HepG2 (cell line): ENCODE measurements at regions not wholly inside any gene's neighbourhood (a gene's known extent, or its start where the extent isn't known, plus 50 kb on each side); places are given as distances from the start of the nearest gene placed in this dataset.

Source experiments
- HMGA1 ChIP-seq: sonication (generic); formaldehyde crosslinking; conservative IDR thresholded peaks from 2 replicates; pipeline ENCODE4 v1.4.0; 2020; ENCODE audit warnings: missing genetic modification reagents
- MAFG ChIP-seq: sonication (generic); formaldehyde crosslinking; IDR thresholded peaks from 2 replicates; pipeline ENCODE4 v1.5.1; 2020; ENCODE audit warnings: mild to moderate bottlenecking, missing genetic modification reagents
- POLR2AphosphoS5 ChIP-seq: IDR thresholded peaks from 2 replicates; pipeline ENCODE4 v1.6.1; 2012; ENCODE audit warnings: low read depth, low read length
- RAD21 ChIP-seq: fragments of 450-650 bp; formaldehyde crosslinking; IDR thresholded peaks from 2 replicates; pipeline ENCODE4 v1.5.0; 2020; ENCODE audit warnings: mild to moderate bottlenecking
- SAFB2 ChIP-seq: sonication (generic); formaldehyde crosslinking; IDR thresholded peaks from 2 replicates; pipeline ENCODE4 v1.5.1; 2020; ENCODE audit warnings: missing genetic modification reagents, low read depth, mild to moderate bottlenecking, borderline replicate concordance
- SRSF9 ChIP-seq: fragments of 200-400 bp; formaldehyde crosslinking; IDR thresholded peaks from 2 replicates; pipeline ENCODE4 v1.6.1; 2018; ENCODE audit warnings: borderline replicate concordance, mild to moderate bottlenecking, low read depth, low read length; ENCODE audit not compliant: insufficient read depth, poor library complexity, severe bottlenecking
- STAT6 ChIP-seq: sonication (generic); formaldehyde crosslinking; IDR thresholded peaks from 2 replicates; pipeline ENCODE4 v1.4.0; 2020; ENCODE audit warnings: missing genetic modification reagents, mild to moderate bottlenecking, borderline replicate concordance
- TBX3 ChIP-seq: fragments of 450-650 bp; IDR thresholded peaks from 2 replicates; pipeline ENCODE4 v1.6.1; 2017; ENCODE audit warnings: antibody characterized with exemption, mild to moderate bottlenecking, inconsistent platforms, borderline replicate concordance
- ZBTB46 ChIP-seq: sonication (generic); formaldehyde crosslinking; IDR thresholded peaks from 2 replicates; pipeline ENCODE4 v1.4.0; 2020; ENCODE audit warnings: mild to moderate bottlenecking, missing genetic modification reagents, borderline replicate concordance
- ZGPAT ChIP-seq: IDR thresholded peaks from 2 replicates; pipeline ENCODE4 v1.6.1; 2016; ENCODE audit warnings: mild to moderate bottlenecking
- TF ChIP-seq, protein P1 (sequence below): IDR thresholded peaks from 2 replicates; pipeline ENCODE4 v1.6.1; 2016; ENCODE audit warnings: control low read depth

DNA sequence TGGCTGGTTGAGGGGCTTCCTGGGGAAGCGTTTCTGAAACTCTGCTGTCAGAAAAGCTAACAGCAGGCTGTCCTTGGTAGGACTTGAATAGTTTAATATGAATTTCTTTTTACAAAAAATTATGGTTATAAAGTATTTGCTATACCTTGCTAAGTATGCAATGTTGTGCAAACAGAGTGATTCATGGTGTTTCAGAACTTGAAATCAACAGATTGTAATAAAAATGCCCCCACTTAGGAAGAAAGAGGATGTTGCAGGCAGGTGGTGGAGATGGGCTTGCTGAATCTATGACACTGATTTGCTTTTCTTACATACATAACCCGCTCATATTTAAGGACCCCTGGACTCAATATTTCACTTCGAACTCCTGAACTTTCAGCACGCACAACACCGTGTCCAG, 211.6 kb downstream of the THBS2 start (continued):
- TF ChIP-seq STAT6 (CRISPR knock-in tag) = no peak
- TF ChIP-seq ZBTB46 (CRISPR knock-in tag) = no peak
- TF ChIP-seq RAD21 (CRISPR knock-in tag) = no peak
- TF ChIP-seq MAFG (CRISPR knock-in tag) = no peak
- TF ChIP-seq POLR2AphosphoS5 = no peak
- no peak for TF ChIP-seq SRSF9
- no peak for TF ChIP-seq HMGA1 (CRISPR knock-in tag)
- TF ChIP-seq, protein P1, sequence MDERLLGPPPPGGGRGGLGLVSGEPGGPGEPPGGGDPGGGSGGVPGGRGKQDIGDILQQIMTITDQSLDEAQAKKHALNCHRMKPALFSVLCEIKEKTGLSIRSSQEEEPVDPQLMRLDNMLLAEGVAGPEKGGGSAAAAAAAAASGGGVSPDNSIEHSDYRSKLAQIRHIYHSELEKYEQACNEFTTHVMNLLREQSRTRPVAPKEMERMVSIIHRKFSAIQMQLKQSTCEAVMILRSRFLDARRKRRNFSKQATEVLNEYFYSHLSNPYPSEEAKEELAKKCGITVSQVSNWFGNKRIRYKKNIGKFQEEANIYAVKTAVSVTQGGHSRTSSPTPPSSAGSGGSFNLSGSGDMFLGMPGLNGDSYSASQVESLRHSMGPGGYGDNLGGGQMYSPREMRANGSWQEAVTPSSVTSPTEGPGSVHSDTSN (CRISPR knock-in tag) = no peak
- no peak for TF ChIP-seq TBX3
- no peak for TF ChIP-seq ZGPAT
- TF ChIP-seq SAFB2 (CRISPR knock-in tag) = no peak
- TF ChIP-seq, all 625 proteins: peak for 0
